K562 (cell line): ENCODE measurements at regions not wholly inside any gene's neighbourhood (a gene's known extent, or its start where the extent isn't known, plus 50 kb on each side); places are given as distances from the start of the nearest gene placed in this dataset.

Experiments used
- ATAC-seq: fragments of 200-7000 bp; cut with Tn5 transposase; 3 replicates; pipeline ENCODE4 v1.9.1; 2020; ENCODE audit warnings: moderate library complexity
- BruUV-seq: library from RNA; stranded (reverse); fragments of 400-500 nt; replicated peaks from 2 replicates; lab custom pipeline; 2021; lab: Mats Ljungman, UMichigan
- CTCF ChIA-PET: fragments of 300-600 bp; formaldehyde crosslinking; extraction: SDS; loops from one replicate; lab custom pipeline; 2021; ENCODE audit warnings: low intra/inter-chr PET ratio; lab: Yijun Ruan, JAX
- POLR2A ChIA-PET: fragments of 300-600, 350-650 bp; sonication (Branson Sonifier 250); formaldehyde crosslinking; extraction: SDS; loops from one replicate; lab custom pipeline; 2021; ENCODE audit warnings: antibody characterized with exemption, inconsistent platforms; lab: Yijun Ruan, JAX
- DNase-seq, 4 experiments: peaks; one replicate each; pipeline versions ENCODE4 v3.0.0 to v3.0.0-alpha.2; 2011 to 2018; ENCODE audit warnings: low spot score in 3 of 4, mixed read lengths in 3 of 4; ENCODE audit errors: extremely low read depth in 1 of 4
- FAIRE-seq: peaks from 2 replicates; lab custom pipeline; 2011; peaks lifted over from hg19 to GRCh38; lab: Jason Lieb, UNC
- H2AFZ ChIP-seq: 2 replicates; pipeline ENCODE4 v1.6.0; 2011; ENCODE audit warnings: low read depth, low read length, control low read depth, inconsistent platforms
- H3K27ac ChIP-seq: fragments of 200-600 bp; 3 replicates; pipeline ENCODE4 v1.8.0; 2011; ENCODE audit warnings: low read depth, mild to moderate bottlenecking, control low read depth, inconsistent platforms, low read length, moderate library complexity, mixed read lengths; ENCODE audit errors: extremely low read depth
- H3K27me3 ChIP-seq, 2 experiments: fragments of 300-600 bp in 1 of 2; 2 replicates in 1 of 2; 3 replicates in 1 of 2; pipeline versions ENCODE4 v1.6.0 to v1.8.0; 2011; ENCODE audit warnings: inconsistent platforms in 2 of 2, low read length in 2 of 2, mild to moderate bottlenecking in 1 of 2, mixed read lengths in 1 of 2, moderate library complexity in 1 of 2; ENCODE audit not compliant: control insufficient read depth in 2 of 2, insufficient read depth in 2 of 2
- H3K36me3 ChIP-seq: fragments of 300-600 bp; 3 replicates; pipeline ENCODE4 v1.8.0; 2011; ENCODE audit warnings: mild to moderate bottlenecking, low read length, inconsistent platforms; ENCODE audit not compliant: control insufficient read depth, insufficient read depth
- H3K4me1 ChIP-seq, 2 experiments: fragments of 200-600 bp in 1 of 2; replicated peaks in 1 of 2; 2 replicates in 1 of 2; 3 replicates in 1 of 2; pipeline versions ENCODE4 v1.5.1 to v1.8.0; 2011; ENCODE audit warnings: inconsistent platforms in 2 of 2, low read length in 2 of 2, mild to moderate bottlenecking in 1 of 2, mixed read lengths in 1 of 2, moderate library complexity in 1 of 2; ENCODE audit not compliant: control insufficient read depth in 2 of 2, insufficient read depth in 2 of 2
- H3K4me2 ChIP-seq: 2 replicates; pipeline ENCODE4 v1.6.1; 2011; ENCODE audit warnings: low read length, control low read depth, inconsistent platforms, mixed read lengths; ENCODE audit not compliant: insufficient read depth
- H3K4me3 ChIP-seq: fragments of 200-600 bp; sonication (generic), shearing (Covaris generic); 2 replicates; pipeline ENCODE4 v1.5.1; 2016; ENCODE audit warnings: control low read depth, inconsistent platforms
- H3K79me2 ChIP-seq: fragments of 200-600 bp; 3 replicates; pipeline ENCODE4 v1.8.0; 2011; ENCODE audit warnings: low read length, inconsistent platforms; ENCODE audit not compliant: control insufficient read depth, insufficient read depth
- H3K9ac ChIP-seq, 2 experiments: 2 replicates each; pipeline versions ENCODE4 v1.6.0 to v1.6.1; 2011; ENCODE audit warnings: low read depth in 2 of 2, low read length in 2 of 2, control low read depth in 1 of 2, inconsistent platforms in 1 of 2, mild to moderate bottlenecking in 1 of 2, mixed read lengths in 1 of 2; ENCODE audit not compliant: insufficient read depth in 1 of 2
- H3K9me1 ChIP-seq: one replicate; pipeline ENCODE4 v1.6.0; 2011; ENCODE audit warnings: inconsistent platforms, mild to moderate bottlenecking, low read length, moderate library complexity; ENCODE audit not compliant: control insufficient read depth, insufficient read depth
- H3K9me3 ChIP-seq: replicated peaks from 2 replicates; pipeline ENCODE4 v1.5.1; 2011; ENCODE audit warnings: low read depth, low read length, inconsistent platforms; ENCODE audit not compliant: control insufficient read depth, insufficient read depth
- H4K20me1 ChIP-seq: replicated peaks from 2 replicates; pipeline ENCODE4 v1.6.1; 2011; ENCODE audit warnings: low read length, inconsistent platforms, mixed read lengths; ENCODE audit not compliant: control insufficient read depth, insufficient read depth
- ARID1B ChIP-seq: fragments of 450-650 bp; IDR thresholded peaks from 2 replicates; pipeline ENCODE4 v1.6.1; 2016; ENCODE audit warnings: antibody characterized with exemption, mild to moderate bottlenecking, inconsistent platforms
- CBX3 ChIP-seq, 2 experiments: IDR thresholded peaks; 1 replicate in 1 of 2; 2 replicates in 1 of 2; pipeline ENCODE4 v1.6.1; 2012; ENCODE audit warnings: inconsistent platforms in 2 of 2, low read length in 2 of 2, borderline replicate concordance in 1 of 2, control low read depth in 1 of 2
- DLX4 ChIP-seq: fragments of 250-450 bp; sonication (Bioruptor Pico); IDR thresholded peaks from 2 replicates; pipeline ENCODE4 v1.6.1; 2021; ENCODE audit warnings: mild to moderate bottlenecking
- ETV6 ChIP-seq, 3 experiments: fragments of 150-350 bp in 1 of 3; sonication (generic) in 1 of 3; formaldehyde crosslinking in 1 of 3; IDR thresholded peaks; 2 replicates each; pipeline versions ENCODE4 v1.6.1 to v1.8.0; 2014 to 2022; ENCODE audit warnings: borderline replicate concordance in 2 of 3, low read depth in 2 of 3, antibody characterized with exemption in 1 of 3, low read length in 1 of 3, mild to moderate bottlenecking in 1 of 3, missing genetic modification reagents in 1 of 3
- GABPB2 ChIP-seq: fragments of 250-450 bp; sonication (Bioruptor Pico); conservative IDR thresholded peaks from 2 replicates; pipeline ENCODE4 v1.5.1; 2021; ENCODE audit warnings: mild to moderate bottlenecking
- HDAC3 ChIP-seq: fragments of 450-650 bp; IDR thresholded peaks from 2 replicates; pipeline ENCODE4 v1.6.1; 2018; ENCODE audit warnings: borderline replicate concordance, mild to moderate bottlenecking, moderate library complexity; ENCODE audit not compliant: partially characterized antibody
- ID3 ChIP-seq, 2 experiments: fragments of 250-450 bp in 1 of 2; fragments of 450-650 bp in 1 of 2; sonication (Bioruptor Pico) in 1 of 2; IDR thresholded peaks; 2 replicates each; pipeline versions ENCODE4 v1.6.1 to v1.8.0; 2016 to 2021; ENCODE audit warnings: mild to moderate bottlenecking in 2 of 2, moderate library complexity in 2 of 2, missing compliant biosample characterization in 1 of 2, missing genetic modification characterization in 1 of 2
- SMARCE1 ChIP-seq: fragments of 450-650 bp; IDR thresholded peaks from 2 replicates; pipeline ENCODE4 v1.7.1; 2016; ENCODE audit warnings: mild to moderate bottlenecking
- TCF15 ChIP-seq: fragments of 250-450 bp; sonication (Bioruptor Pico); IDR thresholded peaks from 2 replicates; pipeline ENCODE4 v1.8.0; 2022; ENCODE audit warnings: moderate library complexity, mild to moderate bottlenecking, inconsistent platforms
- YY1 ChIP-seq, 3 experiments: IDR thresholded peaks; 2 replicates each; pipeline ENCODE4 v1.6.1; 2011; ENCODE audit warnings: low read length in 2 of 3, mild to moderate bottlenecking in 2 of 3, moderate library complexity in 2 of 3, borderline replicate concordance in 1 of 3, control low read depth in 1 of 3, low read depth in 1 of 3; ENCODE audit not compliant: insufficient read depth in 3 of 3, insufficient replicate concordance in 2 of 3, control insufficient read depth in 1 of 3, insufficient read length in 1 of 3; ENCODE audit errors: extremely low read depth in 1 of 3
- ZBTB11 ChIP-seq, 3 experiments: fragments of 200-800 bp in 1 of 3; fragments of 250-450 bp in 1 of 3; fragments of 450-650 bp in 1 of 3; sonication (Bioruptor Pico) in 1 of 3; sonication (Bioruptor generic) in 1 of 3; formaldehyde crosslinking in 1 of 3; IDR thresholded peaks; 2 replicates each; pipeline versions ENCODE4 v1.6.1 to v1.8.0; 2016 to 2022; ENCODE audit warnings: mild to moderate bottlenecking in 2 of 3, missing genetic modification characterization in 2 of 3, missing compliant biosample characterization in 1 of 3, moderate library complexity in 1 of 3
- ZNF175 ChIP-seq: fragments of 200-800 bp; sonication (Bioruptor generic); IDR thresholded peaks from 2 replicates; pipeline ENCODE4 v1.6.1; 2016; ENCODE audit warnings: low read depth, mild to moderate bottlenecking, missing genetic modification characterization, missing compliant biosample characterization
- ZNF232 ChIP-seq: sonication (generic); formaldehyde crosslinking; IDR thresholded peaks from 2 replicates; pipeline ENCODE4 v1.8.0; 2022; ENCODE audit warnings: mild to moderate bottlenecking, missing genetic modification reagents
- WGBS: fragments of 100-300 bp; shearing (Covaris generic); methylation state at CpG from one replicate; pipeline ENCODE4 v1.1.6; 2016; ENCODE audit warnings: low coverage, mixed read lengths; ENCODE audit not compliant: insufficient coverage; ENCODE audit errors: missing lambda C conversion rate; 5-methylcytosine and 5-hydroxymethylcytosine counted together
- in situ Hi-C: fragments of 300-500 bp; cut with MboI; formaldehyde crosslinking; loops from 4 replicates; pipeline ENCODE4 v1.15.0; 2018; ENCODE audit warnings: inconsistent platforms, mixed read lengths
- intact Hi-C: fragments of 100-400 bp; cut with micrococcal nuclease; formaldehyde crosslinking; loops from 2 replicates; pipeline ENCODE4 v1.14.2; 2022

- TF ChIP-seq DLX4, result no peak
- TF ChIP-seq CBX3 (IDR thresholded peaks at IDR 0.05; ENCODE audit: borderline replicate concordance in 1 of 2, low read length in 2 of 2), result no peak
Observed at GRCh38 chr10:90192825-90193224, 491.4 kb downstream of the KIF20B start (continued).

GRCh38 chr10:90193240-90193985, 492.0 kb downstream of the KIF20B start:
- Histone ChIP-seq H3K4me3 (no peak overlapping the region), H3K4me2 (no peak overlapping the region), H3K27ac (no peak overlapping the region), H2AFZ (no peak overlapping the region), H3K9me3 (no peaks in the 10 kb centered on the region), H3K9me1 (no peaks in the 10 kb centered on the region), H3K79me2 (no peaks in the 10 kb centered on the region), H4K20me1 (no peaks in the 10 kb centered on the region), H3K4me1 (no peaks in the 10 kb centered on the region), H3K9ac (no peak overlapping the region), H3K27me3 (no peaks in the 10 kb centered on the region), H3K36me3 (no peaks in the 10 kb centered on the region)
- ATAC-seq, result no peak
- 0% methylated on average over 2 of the region's 2 CpGs for WGBS
- DNase-seq, result no peak
- in situ Hi-C loops, result no loop called here
- intact Hi-C loops, result no loop called here
- no peak for FAIRE-seq
- POLR2A ChIA-PET, result no interaction called here
- CTCF ChIA-PET, result no interaction called here
- BruUV-seq, result no TSS peak
- no peak for TF ChIP-seq ID3 (CRISPR knock-in tag; IDR thresholded peaks at IDR 0.05)
- TF ChIP-seq ID3 (tag; IDR thresholded peaks at IDR 0.05), result no peak
- no peak for TF ChIP-seq GABPB2 (CRISPR knock-in tag)
- no peak for TF ChIP-seq SMARCE1
- no peak for TF ChIP-seq ETV6 (IDR thresholded peaks at IDR 0.05; ENCODE audit: borderline replicate concordance in 1 of 2, low read depth in 2 of 2, low read length in 1 of 2)
- no peak for TF ChIP-seq ETV6 (CRISPR knock-in tag; IDR thresholded peaks at IDR 0.05; ENCODE audit: borderline replicate concordance)
- no peak for TF ChIP-seq YY1 (IDR thresholded peaks at IDR 0.05; ENCODE audit: borderline replicate concordance in 1 of 3, control insufficient read depth in 1 of 3, extremely low read depth in 1 of 3, insufficient read depth in 3 of 3, insufficient read length in 1 of 3, insufficient replicate concordance in 2 of 3, low read depth in 1 of 3, low read length in 2 of 3)
- TF ChIP-seq ZNF175 (CRISPR knock-in tag), result no peak
- no peak for TF ChIP-seq ZBTB11 (CRISPR knock-in tag; IDR thresholded peaks at IDR 0.05)
- no peak for TF ChIP-seq ZNF232 (CRISPR knock-in tag)
- TF ChIP-seq TCF15 (CRISPR knock-in tag), result no peak
- TF ChIP-seq HDAC3, result no peak
- no peak for TF ChIP-seq ARID1B
